GM19035 (cell line): ENCODE measurements at regions not wholly inside any gene's neighbourhood (a gene's known extent, or its start where the extent isn't known, plus 50 kb on each side); places are given as distances from the start of the nearest gene placed in this dataset.
"Not testable (repeated sequence)": the region's sequence is repeated elsewhere in the genome, so short reads cannot be mapped to it uniquely, and the experiment has no call there.

Experiments used
- ATAC-seq: cut with Tn5 transposase; IDR thresholded peaks from one replicate; pipeline ENCODE4 v1.9.1; 2021; ENCODE audit not compliant: unreplicated experiment

GRCh38 chrX:79511799-79512198 lies 144.7 kb upstream of the ITM2A start:
- no peak for ATAC-seq

- no peak for ATAC-seq
Observed at GRCh38 chrX:79506001-79506400, 138.9 kb upstream of the ITM2A start.

DNA sequence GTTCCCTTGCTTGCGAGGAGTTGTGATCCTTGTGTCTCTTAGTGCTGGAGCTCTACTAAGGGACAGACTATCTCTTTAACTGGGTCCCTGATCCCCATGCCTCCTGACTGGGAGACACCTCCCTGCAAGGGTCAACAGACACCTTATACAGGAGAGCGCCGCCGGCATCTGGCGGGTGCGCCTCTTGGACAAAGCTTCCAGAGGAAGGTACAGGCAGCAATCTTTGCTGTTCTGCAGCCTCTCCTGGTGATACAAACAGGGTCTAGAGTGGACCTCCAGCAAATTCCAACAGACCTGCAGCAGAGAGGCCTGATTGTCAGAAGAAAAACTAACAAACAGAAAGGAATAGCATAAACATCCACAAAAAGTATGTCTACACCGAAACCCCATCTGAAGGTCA lies 115.6 kb upstream of the ITM2A start:
- no peak for ATAC-seq

GRCh38 chrX:79477691-79478090 lies 110.6 kb upstream of the ITM2A start:
- no peak for ATAC-seq

DNA sequence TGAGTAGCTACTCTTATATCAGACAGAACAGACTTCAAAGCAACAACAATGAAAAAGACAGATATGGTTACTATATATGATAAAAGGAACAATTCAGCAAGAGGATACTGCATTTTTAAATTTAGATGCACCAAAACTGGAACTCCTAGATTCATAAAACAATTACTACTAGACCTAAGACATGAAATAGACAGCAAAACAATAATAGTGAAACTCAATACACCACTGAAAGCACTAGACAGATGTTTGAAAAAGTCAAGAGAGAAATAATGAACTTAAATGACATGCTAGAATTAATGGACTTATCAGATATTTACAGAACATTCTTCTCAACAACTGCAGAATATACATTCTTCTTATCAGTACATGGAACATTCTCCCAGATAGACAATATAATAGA lies 99.5 kb upstream of the ITM2A start:
- peak; percentile 64 for ATAC-seq

DNA sequence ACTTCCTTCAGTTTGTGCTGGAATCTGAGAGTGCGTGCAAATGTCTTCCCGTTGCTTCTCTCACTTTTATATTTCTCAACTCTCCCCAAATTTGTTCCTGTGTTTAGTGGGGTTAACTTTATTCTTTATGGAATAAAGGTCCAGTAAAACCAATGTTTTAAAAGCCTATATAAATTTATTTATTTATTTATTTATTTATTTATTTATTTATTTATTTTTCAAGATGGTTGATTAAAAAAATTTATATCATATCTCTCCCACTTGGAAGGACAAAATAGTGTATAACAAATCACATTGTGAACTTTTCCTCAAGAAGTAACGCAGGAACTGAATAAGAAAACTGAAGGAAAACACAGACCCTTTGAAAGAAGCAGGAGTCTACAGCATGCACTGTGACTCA lies 95.3 kb upstream of the ITM2A start:
- no peak for ATAC-seq

GRCh38 chrX:79456593-79456992 lies 89.5 kb upstream of the ITM2A start:
- ATAC-seq, result not testable (repeated sequence)

- ATAC-seq, result no peak
Observed at GRCh38 chrX:79452881-79453280, 85.7 kb upstream of the ITM2A start.

DNA sequence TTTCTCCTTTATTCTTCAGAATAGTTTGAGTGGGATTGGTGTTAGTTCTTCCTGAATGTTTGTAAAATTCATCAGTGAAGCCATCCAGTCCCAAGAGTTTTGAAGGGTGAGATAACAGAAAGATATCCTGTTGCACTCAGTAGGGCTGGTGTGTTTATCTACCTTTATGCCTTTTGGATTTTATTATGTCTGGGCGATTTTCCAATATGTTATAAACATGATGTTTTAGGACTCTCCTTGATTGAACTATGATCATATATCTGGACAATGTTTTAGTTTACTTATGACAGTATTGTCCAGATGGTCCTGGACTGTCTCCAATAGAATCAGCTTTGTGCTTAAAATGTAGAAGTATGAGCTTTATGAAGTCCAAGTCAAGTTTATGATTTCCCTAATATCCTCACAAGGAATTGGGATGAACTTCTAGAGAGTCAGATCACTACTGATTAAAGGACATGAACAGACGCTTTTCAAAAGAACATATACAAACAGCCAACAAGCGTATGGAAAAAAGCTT lies 77.6 kb upstream of the ITM2A start:
- no peak for ATAC-seq

DNA sequence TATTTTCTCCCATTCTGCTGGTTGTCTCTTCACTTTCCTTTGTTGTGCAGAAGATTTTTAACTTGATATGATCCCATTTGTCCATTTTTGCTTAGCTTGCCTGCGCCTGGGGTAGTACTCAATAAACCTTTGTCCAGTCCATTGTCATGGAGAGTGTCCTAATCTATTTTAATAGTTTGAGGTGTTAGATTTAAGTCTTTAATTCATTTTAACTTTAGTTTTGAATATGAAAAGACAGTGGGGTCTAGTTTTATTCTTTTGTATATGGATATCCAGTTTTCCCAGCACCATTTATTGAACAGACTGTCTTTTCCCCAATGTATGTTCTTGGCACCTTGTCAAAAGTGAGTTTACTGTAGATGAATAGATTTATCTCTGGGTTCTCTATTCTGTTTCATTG lies 76.0 kb upstream of the ITM2A start:
- ATAC-seq, result no peak

DNA sequence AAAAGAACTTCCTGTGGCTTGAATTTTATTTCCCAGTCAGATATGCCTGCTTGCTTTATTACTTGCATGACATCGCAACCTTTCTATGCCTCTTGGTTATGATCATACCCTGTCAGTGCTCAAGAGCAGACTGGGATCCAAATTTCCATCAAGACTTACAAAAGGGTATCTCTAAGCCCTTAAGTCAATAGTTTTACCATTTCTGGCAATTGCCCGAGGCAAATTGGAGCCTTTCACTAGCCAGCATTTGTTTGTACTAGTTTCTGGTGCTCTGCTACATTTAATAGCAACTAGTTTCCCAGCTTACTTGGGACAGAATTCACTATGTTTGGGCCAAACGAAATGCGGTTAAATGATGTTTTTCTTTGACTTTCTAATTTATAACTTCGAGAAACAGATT lies 73.2 kb upstream of the ITM2A start:
- ATAC-seq, result no peak
